NCI-H146 (cell line): ENCODE measurements at regions not wholly inside any gene's neighbourhood (a gene's known extent, or its start where the extent isn't known, plus 50 kb on each side); places are given as distances from the start of the nearest gene placed in this dataset.

Experiments
- DNase-seq: peaks from one replicate; lab custom pipeline; 2025; lab: John Stamatoyannopoulos, UW

DNA sequence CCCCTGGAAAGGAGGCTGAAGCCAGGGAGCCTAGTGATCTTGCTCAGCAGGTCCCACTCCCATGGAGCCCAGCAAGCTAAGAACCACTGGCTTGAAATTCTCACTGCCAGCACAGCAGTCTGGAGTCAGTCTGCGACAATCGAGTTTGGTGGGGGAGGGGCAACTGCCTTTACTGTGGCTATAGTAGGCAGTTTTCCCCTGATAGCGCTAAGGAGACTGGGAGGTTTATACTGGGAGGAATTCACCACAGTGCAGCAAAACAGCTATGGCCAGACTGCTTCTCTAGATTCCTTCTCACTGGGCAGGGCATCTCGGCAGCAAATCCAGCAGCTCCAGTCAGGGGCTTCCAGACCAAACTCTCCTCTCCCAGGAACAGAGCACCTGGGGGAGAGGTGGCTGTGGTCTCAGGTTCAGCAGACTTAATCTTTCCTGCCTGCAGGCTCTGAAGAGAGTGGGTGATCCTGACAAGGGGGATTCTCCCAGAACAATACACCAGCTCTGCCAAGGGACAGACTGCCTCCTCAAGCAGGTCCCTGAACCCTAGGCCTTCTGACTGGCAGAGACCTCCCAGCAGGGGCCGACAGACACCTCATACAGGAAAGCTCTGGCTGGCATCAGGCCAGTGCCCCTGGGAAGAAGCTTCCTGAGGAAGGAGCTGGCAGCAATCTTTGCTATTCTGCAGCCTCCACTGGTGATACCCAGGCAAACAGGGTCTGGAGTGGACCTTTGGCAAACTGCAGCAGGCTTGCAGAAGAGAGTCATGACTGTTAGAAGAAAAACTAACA lies 548.5 kb upstream of the NEGR1 start:
- no peak for DNase-seq

- no peak for DNase-seq
These were observed 544.9 kb upstream of the NEGR1 start for GRCh38 chr1:72827278-72827677.

GRCh38 chr1:72804541-72804940 lies 522.2 kb upstream of the NEGR1 start:
- no peak for DNase-seq

DNA sequence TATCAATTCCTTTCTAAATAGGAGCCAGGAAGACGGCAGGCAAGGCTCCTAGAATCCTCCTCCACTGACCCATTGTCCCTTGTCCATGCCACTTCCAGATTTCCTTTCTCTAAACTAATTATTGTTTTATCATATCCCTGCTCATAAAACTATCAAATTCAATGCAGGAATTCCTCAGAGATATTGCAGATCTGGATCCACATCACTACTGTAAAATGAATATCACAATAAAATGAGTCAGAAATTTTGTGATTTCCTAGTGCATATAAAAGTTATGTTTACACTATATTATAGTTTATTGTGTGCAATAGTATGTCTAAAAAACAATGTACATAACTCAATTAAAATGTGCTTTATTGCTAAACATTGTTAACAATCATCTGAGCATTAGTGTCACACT lies 498.7 kb upstream of the NEGR1 start:
- DNase-seq = no peak

DNA sequence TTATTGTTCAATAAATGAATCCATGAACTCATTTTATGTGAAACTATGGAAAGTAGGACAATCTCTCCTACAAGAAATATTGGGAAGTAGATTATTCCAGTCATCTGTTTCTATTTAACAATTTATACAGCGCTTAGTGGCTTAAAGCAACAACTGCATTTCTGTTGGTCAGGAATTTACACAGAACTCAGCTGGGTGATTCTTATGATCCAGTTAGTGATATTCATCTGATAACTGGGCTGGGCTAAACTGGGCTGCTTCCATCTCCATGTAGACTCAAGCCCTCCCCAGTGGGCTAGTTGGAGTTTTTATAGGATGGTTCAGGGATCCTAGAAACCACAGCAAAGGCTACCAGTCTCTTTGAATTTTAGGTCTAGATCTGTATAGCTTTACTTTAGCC lies 497.9 kb upstream of the NEGR1 start:
- DNase-seq = no peak

- DNase-seq = no peak
These were observed 495.6 kb upstream of the NEGR1 start for GRCh38 chr1:72777918-72778317.

DNA sequence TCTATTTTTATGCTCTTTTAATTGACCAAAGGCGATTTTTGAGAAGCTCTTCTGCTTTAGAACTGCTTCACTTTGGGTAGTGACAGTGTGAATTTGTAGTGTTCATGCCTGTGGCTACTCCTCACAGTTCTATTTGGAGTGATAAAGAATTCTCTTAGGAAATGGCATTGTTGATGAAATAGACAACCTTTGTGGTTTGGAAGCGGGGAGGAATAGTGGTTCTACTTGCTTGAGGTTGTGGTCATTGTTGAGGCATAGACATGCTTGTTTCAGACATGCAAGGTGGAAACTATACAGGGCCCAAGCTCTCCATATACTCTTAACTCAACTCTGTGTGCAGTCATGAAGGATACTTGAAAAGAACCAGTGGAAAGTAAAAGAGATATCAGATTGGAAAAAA lies 481.1 kb upstream of the NEGR1 start:
- DNase-seq = no peak

GRCh38 chr1:72759486-72759885 lies 477.1 kb upstream of the NEGR1 start:
- no peak for DNase-seq

- no peak for DNase-seq
These were observed 475.5 kb upstream of the NEGR1 start for GRCh38 chr1:72757843-72758242.

DNA sequence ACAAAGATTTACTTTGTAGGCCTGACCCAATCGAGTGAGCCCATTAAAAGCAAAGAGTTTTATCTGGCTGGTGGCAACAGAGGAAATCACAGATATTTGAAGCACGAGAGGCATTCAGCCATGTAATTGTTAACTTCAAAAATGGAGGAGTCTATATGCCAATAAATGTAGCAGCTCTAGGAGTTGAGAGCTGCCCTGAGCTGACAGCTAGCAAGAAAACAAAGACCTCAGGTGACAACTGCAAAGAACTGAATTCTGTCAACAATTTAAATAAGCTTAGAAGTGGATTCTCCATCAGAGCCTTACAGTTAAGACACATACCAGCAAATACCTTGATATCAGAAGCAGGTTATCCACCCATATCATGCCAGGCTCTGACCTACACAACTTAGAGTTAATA lies 463.1 kb upstream of the NEGR1 start:
- DNase-seq = no peak

DNA sequence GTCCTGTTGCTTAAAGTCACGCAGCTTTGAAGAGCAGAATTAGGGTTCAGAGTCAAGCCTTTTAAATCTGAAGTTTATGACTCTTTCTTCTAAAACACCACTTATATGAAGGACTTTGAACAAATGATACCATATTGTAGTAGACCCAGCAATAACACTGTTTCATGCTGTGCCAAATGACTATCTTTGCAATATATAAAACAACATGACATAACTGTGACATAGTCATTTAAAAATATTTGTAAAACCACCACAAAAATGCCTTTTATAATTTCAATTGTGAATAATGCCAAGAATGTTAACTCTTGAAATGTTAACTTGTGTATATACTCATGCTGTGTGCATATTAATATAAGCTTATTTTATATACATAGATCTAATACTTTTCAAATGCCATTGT lies 452.1 kb upstream of the NEGR1 start:
- no peak for DNase-seq

- no peak for DNase-seq
These were observed 442.9 kb upstream of the NEGR1 start for GRCh38 chr1:72724951-72725861.

DNA sequence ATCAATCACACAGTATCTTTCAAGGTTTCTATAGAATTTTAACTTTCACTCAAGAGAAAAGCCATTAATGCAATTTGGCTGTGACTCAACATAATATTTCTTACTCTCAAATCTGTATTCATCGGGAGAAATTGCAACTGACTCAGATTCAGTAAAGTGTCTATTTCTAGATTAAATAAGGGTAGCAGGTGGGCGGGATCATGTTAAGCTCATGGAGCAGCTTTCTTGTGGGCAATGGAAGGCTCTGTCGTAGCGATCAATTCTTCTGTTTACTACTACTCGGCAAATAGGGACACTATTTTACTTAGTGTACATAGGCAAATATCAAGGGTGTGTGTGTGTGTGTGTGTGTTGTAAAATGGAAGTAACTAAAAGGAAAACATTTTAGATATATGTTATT lies 423.6 kb upstream of the NEGR1 start:
- no peak for DNase-seq

- no peak for DNase-seq
These were observed 422.6 kb upstream of the NEGR1 start for GRCh38 chr1:72704841-72705477.

DNA sequence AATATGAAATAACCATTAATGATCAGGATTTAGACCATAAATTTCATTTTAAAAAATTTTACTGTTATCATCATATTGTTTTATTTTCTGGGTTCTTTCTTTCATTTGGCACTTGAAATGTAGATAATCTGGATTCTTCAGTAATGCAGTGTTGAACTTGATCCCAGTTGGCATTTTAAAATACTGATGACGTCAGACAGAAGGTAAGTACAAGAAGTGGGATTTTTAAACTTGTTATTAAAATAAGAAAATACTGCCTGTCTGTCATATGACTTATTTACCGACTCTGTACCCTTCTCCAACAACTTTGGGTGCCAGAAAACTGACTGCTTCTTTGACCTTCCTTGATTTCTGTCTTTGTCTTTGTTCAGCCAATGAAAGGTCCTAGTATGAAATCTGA lies 415.1 kb upstream of the NEGR1 start:
- DNase-seq = no peak

- no peak for DNase-seq
These were observed 411.6 kb upstream of the NEGR1 start for GRCh38 chr1:72693899-72694298.

GRCh38 chr1:72693376-72693775 lies 411.0 kb upstream of the NEGR1 start:
- no peak for DNase-seq

DNA sequence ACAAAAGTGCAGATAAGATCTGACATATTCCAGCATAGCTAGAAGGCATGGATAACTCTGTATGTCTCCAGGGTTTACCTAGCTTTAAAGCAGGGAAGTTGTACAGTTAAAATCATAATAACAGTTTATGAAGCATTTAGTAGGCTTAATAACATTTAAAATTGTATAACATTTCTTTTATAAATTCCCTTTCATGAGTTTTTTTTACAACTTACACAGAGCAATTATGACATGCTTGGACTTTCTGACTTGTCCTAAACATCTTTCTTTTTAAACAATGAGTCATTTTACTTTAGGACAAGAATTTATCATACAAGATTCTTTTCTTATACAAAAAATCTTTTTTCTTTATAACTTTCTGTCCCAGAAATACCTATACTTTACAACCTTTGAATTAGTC lies 408.5 kb upstream of the NEGR1 start:
- DNase-seq = no peak

GRCh38 chr1:72678683-72679082 lies 396.3 kb upstream of the NEGR1 start:
- peak; percentile 54 for DNase-seq

DNA sequence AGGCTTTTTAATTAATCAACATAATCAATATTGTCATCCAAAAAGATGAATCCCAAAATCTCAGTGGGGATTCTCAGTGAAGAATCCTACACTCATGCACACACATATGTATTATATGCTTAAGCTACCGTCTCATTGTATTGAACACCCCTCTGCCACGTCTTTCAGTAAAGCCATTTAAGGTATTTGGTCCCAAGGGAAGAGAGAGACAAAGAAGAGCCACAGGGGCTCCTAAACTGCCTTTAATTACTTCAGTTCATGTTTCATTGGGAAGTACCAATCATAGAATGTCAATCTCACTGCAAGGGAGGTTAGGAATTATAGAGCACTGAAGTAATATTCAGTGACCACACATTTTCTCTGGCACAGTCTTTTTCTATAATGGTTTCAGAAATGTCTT lies 388.6 kb upstream of the NEGR1 start:
- peak; percentile 92 for DNase-seq

DNA sequence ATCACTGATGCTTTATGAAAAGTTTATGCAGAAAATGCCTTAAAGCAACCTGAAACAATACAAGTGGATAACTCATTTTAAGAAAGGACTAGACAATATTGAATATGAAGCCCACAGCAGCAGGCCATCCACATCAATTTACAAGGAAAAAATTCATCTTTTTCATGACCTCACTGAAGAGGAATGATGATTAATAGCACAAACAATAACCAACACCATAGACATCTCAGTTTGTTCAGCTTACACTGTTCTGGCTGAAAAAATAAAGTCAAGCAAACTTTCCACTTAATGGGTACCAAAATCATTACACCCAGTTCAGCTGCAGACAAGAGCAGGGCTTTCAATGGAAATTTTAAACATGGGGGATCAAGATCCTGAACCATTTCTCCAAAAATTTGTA lies 380.6 kb upstream of the NEGR1 start:
- DNase-seq = no peak

GRCh38 chr1:72650843-72651435 lies 368.6 kb upstream of the NEGR1 start:
- no peak for DNase-seq
